ENCODE measurements at regions not wholly inside any gene's neighbourhood (a gene's known extent, or its start where the extent isn't known, plus 50 kb on each side); places are given as distances from the start of the nearest gene placed in this dataset.

DNA sequence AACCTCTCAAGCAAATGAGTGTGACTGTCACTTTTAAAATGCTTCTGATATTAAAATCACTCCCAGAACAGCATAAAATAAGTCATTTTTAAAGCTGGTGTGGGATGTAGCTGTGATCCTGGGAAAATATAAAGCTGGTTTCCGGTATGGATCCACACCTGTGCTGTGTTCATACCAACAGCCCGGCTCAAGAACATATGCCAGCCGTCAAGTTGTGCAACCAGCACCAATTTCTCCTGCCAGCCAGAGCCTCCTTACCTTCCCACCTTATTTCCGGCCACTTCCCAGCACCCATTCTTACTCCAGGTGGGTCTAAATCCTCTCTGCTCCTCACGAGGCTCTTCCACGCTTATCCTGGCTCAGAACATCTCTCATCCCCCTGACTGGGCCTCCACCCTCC lies 50.9 kb upstream of the RPS6KA2 start:
- TF ChIP-seq, protein P1, sequence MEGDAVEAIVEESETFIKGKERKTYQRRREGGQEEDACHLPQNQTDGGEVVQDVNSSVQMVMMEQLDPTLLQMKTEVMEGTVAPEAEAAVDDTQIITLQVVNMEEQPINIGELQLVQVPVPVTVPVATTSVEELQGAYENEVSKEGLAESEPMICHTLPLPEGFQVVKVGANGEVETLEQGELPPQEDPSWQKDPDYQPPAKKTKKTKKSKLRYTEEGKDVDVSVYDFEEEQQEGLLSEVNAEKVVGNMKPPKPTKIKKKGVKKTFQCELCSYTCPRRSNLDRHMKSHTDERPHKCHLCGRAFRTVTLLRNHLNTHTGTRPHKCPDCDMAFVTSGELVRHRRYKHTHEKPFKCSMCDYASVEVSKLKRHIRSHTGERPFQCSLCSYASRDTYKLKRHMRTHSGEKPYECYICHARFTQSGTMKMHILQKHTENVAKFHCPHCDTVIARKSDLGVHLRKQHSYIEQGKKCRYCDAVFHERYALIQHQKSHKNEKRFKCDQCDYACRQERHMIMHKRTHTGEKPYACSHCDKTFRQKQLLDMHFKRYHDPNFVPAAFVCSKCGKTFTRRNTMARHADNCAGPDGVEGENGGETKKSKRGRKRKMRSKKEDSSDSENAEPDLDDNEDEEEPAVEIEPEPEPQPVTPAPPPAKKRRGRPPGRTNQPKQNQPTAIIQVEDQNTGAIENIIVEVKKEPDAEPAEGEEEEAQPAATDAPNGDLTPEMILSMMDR (IDR thresholded peaks at IDR 0.05) = no peak
- no peak for TF ChIP-seq POLR2AphosphoS5 (IDR thresholded peaks at IDR 0.05)
- TF ChIP-seq POLR2A (IDR thresholded peaks at IDR 0.05) = no peak
